GM12892 (cell line): ENCODE measurements at regions not wholly inside any gene's neighbourhood (a gene's known extent, or its start where the extent isn't known, plus 50 kb on each side); places are given as distances from the start of the nearest gene placed in this dataset.

Source experiments
- DNase-seq: peaks from one replicate; pipeline ENCODE4 v3.0.0; 2011; ENCODE audit not compliant: insufficient read length
- FAIRE-seq: peaks from 2 replicates; lab custom pipeline; 2011; peaks lifted over from hg19 to GRCh38; lab: Jason Lieb, UNC
- POLR2A ChIP-seq: IDR thresholded peaks from 2 replicates; pipeline ENCODE4 v1.6.1; 2011; ENCODE audit warnings: low read depth, low read length, control low read depth
- POLR2AphosphoS5 ChIP-seq: IDR thresholded peaks from 2 replicates; pipeline ENCODE4 v1.6.1; 2011; ENCODE audit warnings: low read depth, low read length, control low read depth
- TAF1 ChIP-seq: IDR thresholded peaks from 2 replicates; pipeline ENCODE4 v1.6.1; 2011; ENCODE audit warnings: low read depth, mild to moderate bottlenecking, control low read depth, low read length, borderline replicate concordance

DNA sequence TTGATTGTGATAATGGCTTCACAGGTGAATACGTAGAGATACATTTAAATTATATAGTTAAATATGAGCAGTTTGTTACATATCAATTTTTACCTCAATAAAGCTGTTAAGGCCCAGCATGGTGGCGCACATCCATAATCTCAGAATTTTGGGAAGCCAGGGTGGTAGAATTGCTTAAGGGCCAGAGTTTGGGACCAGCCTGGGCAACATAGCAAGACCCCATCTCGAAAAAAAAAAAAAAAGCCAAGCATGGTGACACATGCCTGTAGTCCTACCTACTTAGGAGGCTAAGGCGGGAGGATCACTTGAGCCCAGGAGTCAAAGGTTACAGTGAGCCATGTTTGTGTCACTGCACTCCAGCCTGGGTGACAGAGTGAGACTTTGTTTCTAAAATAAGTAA lies 138.7 kb upstream of the TMEM161B start:
- FAIRE-seq (no peak), DNase-seq (no peak)
- TF ChIP-seq TAF1 (no peak), POLR2AphosphoS5 (no peak), POLR2A (no peak)

DNA sequence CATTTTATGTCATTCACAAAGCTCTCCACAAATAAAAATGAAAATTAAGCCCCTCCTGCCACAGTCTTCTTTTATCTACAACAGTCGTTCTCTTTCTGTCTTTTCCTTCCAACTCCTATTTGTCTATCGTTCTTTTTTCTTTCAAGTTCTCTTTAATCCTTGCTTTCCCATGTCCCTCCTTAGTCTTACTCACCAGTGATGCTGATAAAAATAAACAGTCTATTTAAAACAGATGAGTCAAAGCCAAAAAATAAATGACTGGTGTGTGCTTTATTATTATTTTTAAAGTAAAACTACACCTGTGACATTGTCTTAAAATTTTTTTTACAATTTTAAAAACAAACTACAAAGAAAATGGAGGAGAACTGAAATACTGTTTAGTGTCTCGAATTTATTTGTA lies 137.1 kb upstream of the TMEM161B start:
- TF ChIP-seq POLR2A (no peak), TAF1 (no peak), POLR2AphosphoS5 (no peak)
- DNase-seq = no peak
- no peak for FAIRE-seq

DNA sequence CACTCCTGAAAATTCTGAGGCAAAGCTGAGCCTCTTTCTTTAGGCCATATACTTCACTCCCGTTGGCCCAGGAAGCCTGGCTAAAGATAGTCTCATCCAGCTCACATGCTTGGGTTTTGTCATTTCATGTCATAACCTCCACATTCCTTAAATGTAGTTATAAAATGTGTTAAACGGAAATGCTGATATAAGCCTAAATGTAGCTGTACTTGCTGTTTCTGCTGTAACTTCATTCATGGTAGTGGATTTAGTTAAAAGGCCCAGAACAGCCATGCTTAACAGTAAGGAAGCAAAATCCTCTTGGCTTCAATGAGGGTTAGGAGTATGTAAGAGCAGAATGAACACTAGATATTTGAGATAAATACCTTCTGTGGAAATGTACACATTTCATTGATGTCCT lies 135.8 kb upstream of the TMEM161B start:
- DNase-seq = no peak
- no peak for TF ChIP-seq POLR2AphosphoS5
- no peak for TF ChIP-seq POLR2A
- no peak for TF ChIP-seq TAF1
- FAIRE-seq = no peak

DNA sequence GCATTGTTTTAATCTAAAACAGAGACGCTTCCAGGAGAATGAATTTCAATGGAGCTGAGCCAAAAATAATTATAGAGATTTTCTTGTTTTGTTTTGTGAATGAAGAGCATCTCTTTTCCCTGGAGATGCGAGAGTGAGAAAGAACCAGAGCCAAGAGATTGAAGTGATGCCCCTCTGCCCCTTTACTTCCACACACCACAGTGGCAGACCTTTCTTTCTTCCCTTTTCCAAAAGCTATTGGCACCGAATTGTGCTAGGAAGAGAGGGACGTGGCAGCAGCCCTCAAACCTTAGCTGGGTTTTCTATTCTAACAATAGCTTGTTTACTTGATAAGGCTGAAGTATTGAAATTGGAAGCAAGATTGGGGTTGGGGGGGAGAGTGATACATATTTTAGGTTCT lies 133.0 kb upstream of the TMEM161B start:
- FAIRE-seq (no peak), DNase-seq (no peak)
- no peak for TF ChIP-seq POLR2A
- TF ChIP-seq TAF1 = no peak
- no peak for TF ChIP-seq POLR2AphosphoS5

DNA sequence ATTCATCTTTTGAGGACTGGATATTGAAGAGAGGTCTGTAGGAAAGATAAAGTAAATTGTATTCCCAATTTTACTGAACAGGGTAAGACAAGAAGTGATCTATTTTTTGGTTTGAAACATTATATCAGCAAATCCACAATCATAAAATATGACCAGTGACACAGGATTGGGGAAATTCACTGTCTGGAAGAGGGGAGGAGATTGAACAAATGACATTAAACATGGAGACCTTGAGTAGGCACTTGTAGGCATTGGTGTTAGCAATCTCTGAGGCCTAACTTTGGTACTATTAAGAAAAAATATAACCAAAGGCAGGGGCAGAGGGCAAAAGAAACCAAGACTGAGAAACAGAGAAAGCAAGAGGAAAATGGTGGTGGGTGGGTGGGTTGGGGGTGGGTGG lies 132.6 kb upstream of the TMEM161B start:
- TF ChIP-seq POLR2A (no peak), TAF1 (no peak), POLR2AphosphoS5 (no peak)

DNA sequence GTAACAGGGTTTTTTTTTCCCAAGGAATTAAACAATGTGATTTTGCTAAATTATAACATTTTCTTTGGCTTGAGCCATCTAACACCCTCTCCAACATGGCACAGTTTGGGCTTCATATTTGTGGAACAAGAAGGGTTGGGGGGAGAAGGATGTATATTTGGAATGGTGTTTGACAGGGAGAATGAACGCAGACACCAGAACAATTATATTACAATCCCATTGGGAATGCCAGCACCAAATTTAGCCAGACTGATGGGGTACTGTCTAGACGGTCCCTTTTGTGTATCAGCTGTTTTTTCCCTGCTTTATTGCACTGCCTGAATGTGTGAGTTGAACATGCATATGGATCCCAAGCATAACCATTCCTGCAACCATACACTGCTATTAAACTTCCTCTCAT lies 130.9 kb upstream of the TMEM161B start:
- no peak for DNase-seq
- FAIRE-seq = no peak
- TF ChIP-seq POLR2AphosphoS5 (no peak), POLR2A (no peak), TAF1 (no peak)

More for the DNA sequence above, 132.6 kb upstream of the TMEM161B start:
- FAIRE-seq = no peak
- no peak for DNase-seq

DNA sequence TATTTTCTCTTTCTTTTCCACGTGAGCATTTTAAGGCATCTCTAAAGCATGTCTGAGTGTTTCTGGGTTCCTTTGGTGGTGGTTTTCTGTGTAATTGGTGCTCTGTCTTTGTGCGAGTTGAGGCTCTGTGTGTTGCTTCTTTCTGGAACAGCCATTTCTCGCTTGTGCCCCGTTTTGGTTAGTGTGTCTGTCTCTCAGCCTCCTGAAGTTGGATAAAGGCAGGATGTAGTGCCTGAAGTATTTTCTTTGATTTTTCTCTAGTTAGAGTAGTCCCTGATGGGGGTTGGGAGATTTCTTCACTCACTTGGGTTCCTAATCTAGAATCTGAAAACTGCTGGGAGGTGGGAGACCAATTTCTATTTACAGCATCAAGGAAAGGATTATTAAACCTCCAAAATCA lies 129.7 kb upstream of the TMEM161B start:
- no peak for FAIRE-seq
- no peak for TF ChIP-seq POLR2AphosphoS5
- TF ChIP-seq POLR2A = no peak
- TF ChIP-seq TAF1 = no peak
- no peak for DNase-seq

DNA sequence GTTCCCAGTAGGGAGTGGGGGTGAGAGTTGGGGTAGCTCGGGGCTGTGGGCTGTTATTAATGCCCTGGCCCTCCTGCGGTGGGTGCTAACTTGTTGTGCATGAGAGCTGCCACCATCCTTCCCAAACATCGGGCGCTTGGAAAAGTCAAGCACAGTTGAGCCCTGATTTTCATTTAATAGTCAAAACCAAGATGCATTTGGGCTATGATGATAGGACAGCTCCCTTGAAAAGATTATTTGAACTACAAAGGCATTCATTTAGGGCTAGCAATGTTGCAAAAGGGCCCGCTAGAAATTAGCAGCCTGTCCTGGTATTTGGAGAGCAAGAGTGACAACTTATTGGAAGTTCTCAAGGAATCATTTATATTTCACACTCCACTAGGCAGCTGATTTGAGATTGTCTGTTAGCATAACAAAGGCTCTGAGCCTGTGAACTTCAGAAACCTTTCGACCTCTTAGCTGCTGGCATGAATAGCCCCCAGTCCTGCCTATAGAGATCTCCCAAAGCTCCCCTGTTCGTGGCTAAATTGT lies 128.2 kb upstream of the TMEM161B start:
- TF ChIP-seq POLR2A (no peak), TAF1 (no peak), POLR2AphosphoS5 (no peak)
- no peak for FAIRE-seq
- DNase-seq = no peak

DNA sequence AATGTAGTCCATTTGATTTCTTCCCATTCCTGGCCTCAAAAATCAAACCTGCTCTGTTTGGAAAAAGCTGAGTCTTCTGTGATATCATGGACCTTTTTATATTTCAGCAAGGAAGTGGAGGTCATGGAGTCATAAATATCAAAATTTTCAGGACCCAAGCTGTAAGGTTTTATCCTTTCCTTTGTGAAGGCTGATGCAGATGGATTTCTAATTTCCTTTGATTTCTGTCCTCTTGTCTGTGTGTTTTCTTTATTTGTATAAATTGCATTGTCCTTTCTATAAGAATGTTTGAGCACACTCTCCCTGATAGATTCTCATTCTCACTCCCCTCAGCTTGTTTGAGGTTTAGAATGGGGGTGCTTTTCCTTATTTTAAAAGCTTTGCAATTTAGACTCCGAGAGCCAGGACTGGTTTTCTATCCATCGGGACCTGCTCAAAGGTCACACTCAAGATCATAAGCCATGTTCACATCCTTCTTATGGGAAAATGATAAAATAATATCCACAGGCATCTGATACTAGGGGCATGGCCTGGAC lies 127.4 kb upstream of the TMEM161B start:
- FAIRE-seq = no peak
- TF ChIP-seq TAF1 (no peak), POLR2A (no peak), POLR2AphosphoS5 (no peak)
- no peak for DNase-seq

DNA sequence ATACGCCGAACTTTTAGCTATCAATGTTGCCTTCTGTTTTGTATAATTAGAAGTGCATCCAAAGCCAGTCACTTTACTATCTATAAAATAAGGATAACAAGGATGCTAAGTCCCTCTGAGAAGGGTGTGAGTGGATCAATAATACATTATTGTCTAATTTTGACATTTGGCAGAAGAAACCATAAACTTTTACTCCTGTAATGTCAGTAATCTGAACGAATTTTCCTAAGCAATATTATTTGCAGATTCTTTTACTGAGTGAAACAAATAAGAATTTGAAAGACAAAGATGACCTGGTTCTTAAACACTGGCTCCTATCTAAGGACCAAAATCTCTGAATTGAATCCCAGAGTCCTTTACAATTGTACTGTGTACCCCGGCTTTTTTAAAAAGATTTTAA lies 126.6 kb upstream of the TMEM161B start:
- TF ChIP-seq POLR2AphosphoS5 = no peak
- no peak for TF ChIP-seq POLR2A
- TF ChIP-seq TAF1 = no peak

DNA sequence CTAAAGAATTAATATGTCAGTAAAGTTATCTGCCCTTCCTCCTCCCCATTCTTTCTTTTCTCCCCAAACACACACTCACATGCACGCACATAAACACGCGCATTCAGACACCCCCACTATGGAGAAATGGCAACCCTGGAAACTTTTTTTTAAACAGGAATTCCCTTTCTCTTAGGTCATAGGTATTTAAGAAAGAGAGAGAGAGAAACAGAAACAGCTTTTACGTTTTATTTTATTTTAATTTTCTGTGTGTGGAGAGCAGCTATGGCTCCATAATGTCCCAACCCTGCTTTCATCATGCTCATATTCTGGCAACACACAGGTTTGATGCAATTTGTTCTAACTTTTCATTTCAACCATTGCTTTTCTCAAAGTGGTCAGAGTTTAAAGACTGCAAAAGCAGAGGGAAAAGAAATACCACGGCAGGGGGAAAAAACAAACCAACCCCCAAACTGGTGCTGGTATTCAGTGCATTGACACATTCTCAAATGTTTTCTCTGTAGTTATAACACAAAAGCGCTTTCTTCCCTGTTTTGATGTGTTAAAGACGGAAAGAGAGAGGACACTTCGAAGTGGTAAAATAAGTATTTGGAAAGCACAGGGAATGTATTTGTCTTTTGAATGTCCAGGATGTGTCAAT lies 126.0 kb upstream of the TMEM161B start:
- DNase-seq = no peak

More for the DNA sequence above, 126.6 kb upstream of the TMEM161B start:
- no peak for FAIRE-seq
- DNase-seq = no peak

DNA sequence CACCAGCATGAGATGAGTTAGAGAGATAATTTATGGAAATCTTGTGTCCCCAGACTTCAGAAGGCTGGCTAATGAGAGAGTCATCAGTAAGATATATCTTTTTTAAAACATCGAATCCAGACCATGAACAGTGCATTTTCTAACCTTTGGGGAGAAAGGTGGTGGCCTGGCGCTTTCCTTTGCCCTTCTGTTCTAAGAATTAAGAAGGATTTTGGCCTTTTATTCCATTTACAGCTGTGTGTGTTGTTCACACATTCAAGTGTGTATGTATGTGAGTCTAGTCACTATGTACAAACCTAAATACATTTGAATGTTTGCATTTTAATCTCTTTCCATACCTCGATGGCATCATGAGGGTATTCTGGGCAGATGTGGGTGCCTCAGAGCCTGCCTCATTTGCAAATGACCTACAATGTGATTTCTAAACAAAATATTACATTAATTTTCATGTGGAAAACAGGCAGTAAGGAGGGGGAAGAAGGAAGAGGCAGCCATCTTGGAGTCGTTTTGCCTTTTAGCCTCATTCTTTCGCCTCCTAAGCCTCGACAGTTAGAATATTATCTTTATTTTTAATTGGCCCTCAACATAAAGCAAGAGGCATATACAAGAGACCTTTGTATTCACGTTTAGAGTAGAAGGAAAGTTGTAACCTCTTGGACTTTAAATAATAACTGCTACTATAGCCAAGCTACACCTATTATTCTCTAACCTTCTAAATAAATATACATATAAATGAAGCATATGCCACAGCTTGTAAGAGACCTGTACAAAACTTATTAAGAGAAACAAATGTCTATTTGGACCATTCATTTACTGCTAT lies 125.3 kb upstream of the TMEM161B start:
- no peak for DNase-seq
- FAIRE-seq = no peak
- TF ChIP-seq POLR2AphosphoS5 (no peak), TAF1 (no peak), POLR2A (no peak)

More for the DNA sequence above, 126.0 kb upstream of the TMEM161B start:
- TF ChIP-seq TAF1 = no peak
- no peak for TF ChIP-seq POLR2A
- no peak for TF ChIP-seq POLR2AphosphoS5
- FAIRE-seq = no peak
